ENCODE measurements at regions not wholly inside any gene's neighbourhood (a gene's known extent, or its start where the extent isn't known, plus 50 kb on each side); places are given as distances from the start of the nearest gene placed in this dataset.

GRCh38 chr13:53901593-53901992 lies 873.0 kb downstream of the OLFM4 start:
- DNase-seq = no peak

- no peak for DNase-seq
Measured at GRCh38 chr13:53907891-53908290, 879.3 kb downstream of the OLFM4 start.

- DNase-seq = no peak
Measured at GRCh38 chr13:53920916-53921315, 892.3 kb downstream of the OLFM4 start.

- no peak for DNase-seq
Measured at GRCh38 chr13:53921473-53921872, 892.9 kb downstream of the OLFM4 start.

- DNase-seq = no peak
Measured at GRCh38 chr13:53941588-53942190, 913.1 kb downstream of the OLFM4 start.

GRCh38 chr13:53946500-53946899 lies 917.9 kb downstream of the OLFM4 start:
- DNase-seq = no peak

- no peak for DNase-seq
Measured at GRCh38 chr13:53953183-53953582, 924.6 kb downstream of the OLFM4 start.

Data from fibroblast of skin of right quadriceps (primary cell).